ENCODE measurements at regions not wholly inside any gene's neighbourhood (a gene's known extent, or its start where the extent isn't known, plus 50 kb on each side); places are given as distances from the start of the nearest gene placed in this dataset.

- H3K36me3 Mint-ChIP-seq (ENCODE audit: insufficient read depth): no peaks in the 10 kb centered on the region
- peaks cover 4% of the 10 kb centered on the region for H3K4me1 Mint-ChIP-seq (ENCODE audit: low read depth)
- DNase-seq (ENCODE audit: low spot score, unreplicated experiment): no peak
- no peak overlapping the region for H3K4me3 Mint-ChIP-seq (ENCODE audit: low read depth)
- H3K27ac Mint-ChIP-seq: no peak overlapping the region
- H3K27me3 Mint-ChIP-seq: no peaks in the 10 kb centered on the region
- H3K9me3 Mint-ChIP-seq (ENCODE audit: low read depth): no peaks in the 10 kb centered on the region
- no peak for TF ChIP-seq CTCF (IDR thresholded peaks at IDR 0.05; ENCODE audit: unreplicated experiment)
Measured at GRCh38 chr21:18058731-18059398, 185.8 kb upstream of the CHODL start.

- Mint-ChIP-seq H3K9me3 (ENCODE audit: low read depth) (no peaks in the 10 kb centered on the region), H3K36me3 (ENCODE audit: insufficient read depth) (no peaks in the 10 kb centered on the region), H3K4me3 (ENCODE audit: low read depth) (no peak overlapping the region), H3K4me1 (ENCODE audit: low read depth) (no peaks in the 10 kb centered on the region), H3K27me3 (no peaks in the 10 kb centered on the region), H3K27ac (no peak overlapping the region)
- no peak for TF ChIP-seq CTCF (IDR thresholded peaks at IDR 0.05; ENCODE audit: unreplicated experiment)
- no peak for DNase-seq (ENCODE audit: low spot score, unreplicated experiment)
Measured at GRCh38 chr21:18053151-18053550, 191.5 kb upstream of the CHODL start.

GRCh38 chr21:18049461-18049860, 195.2 kb upstream of the CHODL start:
- DNase-seq (ENCODE audit: low spot score, unreplicated experiment): no peak
- no peak overlapping the region for H3K27ac Mint-ChIP-seq
- no peak for TF ChIP-seq CTCF (IDR thresholded peaks at IDR 0.05; ENCODE audit: unreplicated experiment)
- no peaks in the 10 kb centered on the region for H3K27me3 Mint-ChIP-seq
- H3K4me1 Mint-ChIP-seq (ENCODE audit: low read depth): no peaks in the 10 kb centered on the region
- no peaks in the 10 kb centered on the region for H3K9me3 Mint-ChIP-seq (ENCODE audit: low read depth)
- no peaks in the 10 kb centered on the region for H3K36me3 Mint-ChIP-seq (ENCODE audit: insufficient read depth)
- H3K4me3 Mint-ChIP-seq (ENCODE audit: low read depth): no peak overlapping the region

GRCh38 chr21:18041012-18041411, 203.6 kb upstream of the CHODL start:
- no peak for DNase-seq (ENCODE audit: low spot score, unreplicated experiment)
- Mint-ChIP-seq H3K27me3 (no peaks in the 10 kb centered on the region), H3K4me1 (ENCODE audit: low read depth) (no peaks in the 10 kb centered on the region), H3K27ac (no peak overlapping the region), H3K4me3 (ENCODE audit: low read depth) (no peak overlapping the region), H3K9me3 (ENCODE audit: low read depth) (no peaks in the 10 kb centered on the region), H3K36me3 (ENCODE audit: insufficient read depth) (no peaks in the 10 kb centered on the region)
- TF ChIP-seq CTCF (IDR thresholded peaks at IDR 0.05; ENCODE audit: unreplicated experiment): peak; percentile 33

DNA sequence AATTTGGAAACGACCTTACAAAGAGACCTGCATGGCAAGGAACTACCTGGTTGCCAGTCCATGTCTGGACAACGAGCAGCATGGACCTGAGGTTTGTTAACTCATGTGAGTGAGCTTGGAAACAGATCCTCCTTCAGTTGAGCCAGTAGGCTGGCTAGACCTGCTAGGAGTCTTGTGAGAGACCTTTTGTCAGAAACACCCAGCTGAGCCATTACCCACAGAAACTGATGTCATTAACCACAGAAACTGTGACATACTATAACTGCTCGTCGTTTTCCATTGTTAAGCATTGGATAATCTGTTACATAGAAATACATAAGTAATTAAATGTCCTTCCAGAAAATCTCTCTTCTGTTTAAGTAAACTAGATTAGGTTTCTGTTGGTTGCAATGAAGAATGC, 211.1 kb upstream of the C21orf91 start:
- no peaks in the 10 kb centered on the region for H3K27me3 Mint-ChIP-seq
- DNase-seq (ENCODE audit: low spot score, unreplicated experiment): no peak
- no peak overlapping the region for H3K4me3 Mint-ChIP-seq (ENCODE audit: low read depth)
- no peaks in the 10 kb centered on the region for H3K4me1 Mint-ChIP-seq (ENCODE audit: low read depth)
- no peak overlapping the region for H3K27ac Mint-ChIP-seq
- H3K9me3 Mint-ChIP-seq (ENCODE audit: low read depth): peaks cover under 1% of the 10 kb centered on the region
- no peaks in the 10 kb centered on the region for H3K36me3 Mint-ChIP-seq (ENCODE audit: insufficient read depth)
- TF ChIP-seq CTCF (IDR thresholded peaks at IDR 0.05; ENCODE audit: unreplicated experiment): no peak
